NCI-H2171 (cell line): ENCODE measurements at regions not wholly inside any gene's neighbourhood (a gene's known extent, or its start where the extent isn't known, plus 50 kb on each side); places are given as distances from the start of the nearest gene placed in this dataset.
A peak's percentile ranks its signal among the peaks of the same experiment; 100 is the strongest.
"Not testable (repeated sequence)": the region's sequence is repeated elsewhere in the genome, so short reads cannot be mapped to it uniquely, and the experiment has no call there.

Experiments
- DNase-seq: peaks from one replicate; lab custom pipeline; 2025; lab: John Stamatoyannopoulos, UW

DNA sequence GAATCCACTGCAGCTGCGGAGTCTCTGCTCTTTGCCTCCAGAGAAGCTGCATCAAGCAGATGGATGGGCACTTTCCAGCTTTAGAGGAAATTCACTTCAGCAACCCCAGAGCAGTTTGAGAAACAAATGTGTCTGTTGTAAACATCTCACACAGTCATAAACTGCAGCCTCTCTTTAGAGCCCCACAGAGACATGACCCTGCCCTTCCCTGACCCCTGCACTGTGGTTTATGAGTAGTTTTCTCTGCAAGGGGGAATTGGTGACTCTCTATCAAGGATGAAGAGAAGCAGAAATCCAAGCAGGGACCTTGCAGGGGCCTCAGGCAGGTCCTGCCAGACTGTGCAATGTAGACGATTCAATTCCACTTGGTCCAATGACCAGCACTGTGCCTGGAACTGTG is 160.2 kb downstream of the SH2D4B start:
- DNase-seq = no peak

DNA sequence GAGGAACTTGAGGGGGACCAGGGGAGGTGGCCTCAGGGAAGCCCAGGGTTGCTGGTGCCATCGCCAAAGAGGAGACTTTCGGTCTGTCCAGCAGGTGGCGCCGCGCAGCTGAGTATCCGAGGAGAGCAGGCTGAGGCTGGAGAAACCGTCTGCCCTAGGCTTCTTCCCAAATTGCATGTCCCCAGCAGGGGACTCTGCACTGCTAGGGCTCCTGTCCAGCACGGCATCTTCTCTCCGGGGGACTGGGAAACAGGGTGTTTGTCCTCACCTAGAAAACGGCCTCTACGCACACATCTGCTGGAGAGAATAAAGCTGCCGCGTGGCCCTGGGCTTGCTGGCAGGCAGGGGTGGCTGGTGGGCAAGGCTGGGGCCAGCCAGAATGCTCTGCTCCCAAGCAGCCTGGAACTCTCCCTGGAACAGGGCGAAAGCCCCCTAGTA is 161.9 kb downstream of the SH2D4B start:
- peak; percentile 32 for DNase-seq

DNA sequence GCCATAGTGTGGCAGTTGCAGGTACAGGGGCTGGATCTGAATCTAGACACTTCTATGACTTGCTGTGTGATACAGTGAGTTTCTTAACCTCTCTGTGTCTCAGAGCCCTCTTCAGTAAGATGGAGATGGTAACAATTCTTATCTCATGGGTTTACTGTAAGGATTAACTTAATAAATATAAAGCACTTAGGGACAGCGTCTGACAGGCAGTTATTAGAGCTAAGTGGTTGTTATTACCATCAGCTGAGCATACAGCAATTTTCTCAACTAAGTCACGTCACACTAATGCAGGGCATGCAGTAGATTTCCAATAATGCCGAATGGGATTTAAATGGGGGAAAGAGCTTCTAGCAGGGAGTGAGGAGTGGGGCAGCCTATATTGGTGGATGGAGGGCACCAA is 162.6 kb downstream of the SH2D4B start:
- no peak for DNase-seq

DNA sequence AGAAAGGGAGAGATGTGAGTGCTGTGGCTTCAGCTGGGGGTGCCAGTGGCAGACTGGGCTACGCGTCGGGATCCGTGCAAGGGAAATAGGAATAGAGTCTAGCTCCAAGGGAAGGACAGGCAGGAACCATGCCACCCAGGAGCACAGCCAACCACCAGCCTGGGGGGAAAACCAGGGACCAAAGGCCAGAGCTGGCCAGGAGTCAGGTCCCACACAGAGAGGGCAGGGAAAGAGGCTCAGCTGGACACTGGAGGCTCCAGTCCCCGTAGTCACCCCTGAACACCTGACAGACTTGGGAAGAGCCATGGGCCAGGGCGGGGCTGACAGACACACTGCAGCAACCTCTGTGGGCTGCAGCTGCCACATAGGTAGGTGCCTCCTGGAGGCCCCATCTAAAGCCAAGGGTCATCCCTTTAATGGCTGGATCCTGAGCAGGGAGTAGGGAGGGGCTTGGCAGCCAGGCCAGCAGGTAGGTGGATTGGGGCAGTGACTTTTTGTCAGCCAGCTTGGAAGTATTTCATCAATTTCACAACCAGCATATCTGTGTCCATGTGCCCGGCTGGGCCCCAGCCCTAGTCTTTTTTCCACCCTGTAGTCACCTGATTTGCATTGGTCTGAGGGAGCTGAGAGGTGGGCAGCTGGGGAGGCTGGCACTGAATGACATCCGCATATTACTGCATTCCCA is 163.2 kb downstream of the SH2D4B start:
- no peak for DNase-seq

DNA sequence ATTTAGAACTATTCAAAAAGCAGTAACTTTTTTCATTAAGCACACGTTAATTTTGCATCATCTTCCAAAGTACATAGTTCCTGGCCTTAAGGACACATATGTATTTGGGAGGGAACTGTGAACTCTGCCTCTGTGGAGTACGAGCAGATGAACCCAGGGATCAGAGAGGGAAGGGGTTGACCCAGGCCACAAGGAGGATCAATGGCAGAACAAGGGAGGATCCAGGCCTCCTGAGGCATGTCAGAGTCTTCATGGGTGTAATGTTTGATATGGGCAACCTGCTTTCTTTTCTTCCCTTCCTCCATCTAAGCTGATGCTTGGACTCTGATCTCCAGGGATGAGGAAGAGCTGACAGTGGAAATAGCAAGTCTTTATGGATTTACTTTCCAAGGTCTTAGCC is 164.0 kb downstream of the SH2D4B start:
- DNase-seq = no peak

DNA sequence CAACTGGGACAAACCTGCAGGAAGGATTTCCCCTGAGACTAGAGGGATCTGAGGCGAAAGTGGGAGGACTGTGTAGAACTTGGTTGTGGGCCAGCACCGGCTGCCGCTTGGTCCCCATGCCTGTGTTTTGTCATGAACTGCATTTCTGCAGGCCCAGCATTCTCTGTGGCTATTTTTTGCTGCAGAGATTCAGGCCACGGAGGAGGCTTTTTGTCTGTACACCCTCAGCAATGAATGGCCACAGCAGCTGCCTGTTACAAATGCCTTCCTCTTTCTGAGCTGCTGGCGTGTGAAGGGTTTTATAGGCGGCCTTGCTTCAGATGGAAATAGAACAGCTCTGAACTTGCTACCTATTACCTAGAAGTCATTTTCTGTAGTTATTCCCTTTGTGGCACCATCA is 164.4 kb downstream of the SH2D4B start:
- no peak for DNase-seq

DNA sequence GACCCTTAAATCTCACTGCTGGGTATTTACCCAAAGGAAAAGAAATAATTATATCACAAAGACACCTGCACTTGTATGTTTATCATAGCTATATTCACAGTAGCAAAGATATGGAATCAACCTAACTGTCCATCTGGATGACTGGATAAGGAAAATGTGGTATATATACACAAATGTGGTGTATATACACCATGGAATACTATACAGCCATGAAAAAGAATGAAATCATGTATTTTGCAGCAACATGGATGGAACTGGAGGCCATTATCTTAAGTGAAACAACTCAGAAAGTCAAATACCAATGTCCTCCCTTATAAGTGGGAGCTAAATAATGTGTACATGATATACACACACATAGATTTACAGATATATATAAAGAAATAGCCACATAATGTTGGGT is 168.2 kb downstream of the SH2D4B start:
- no peak for DNase-seq

DNA sequence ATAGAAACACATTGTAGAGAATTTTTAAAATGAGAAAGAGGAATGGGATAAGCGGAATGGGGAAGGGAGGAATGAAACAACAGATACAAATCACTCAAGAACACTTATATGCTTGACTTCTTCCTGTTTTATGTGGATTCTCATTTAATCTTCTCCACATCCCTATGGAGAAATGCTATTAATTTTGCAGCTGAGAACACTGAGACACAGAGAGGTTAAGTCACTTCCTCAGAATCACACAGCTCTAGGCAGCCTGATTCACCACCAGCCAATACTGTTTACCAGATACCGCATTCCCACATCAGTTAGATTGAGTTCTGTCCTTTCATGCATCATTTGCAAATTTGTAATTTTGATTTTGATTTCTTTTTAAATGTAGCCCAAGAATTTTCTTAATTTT is 170.5 kb downstream of the SH2D4B start:
- DNase-seq = no peak

DNA sequence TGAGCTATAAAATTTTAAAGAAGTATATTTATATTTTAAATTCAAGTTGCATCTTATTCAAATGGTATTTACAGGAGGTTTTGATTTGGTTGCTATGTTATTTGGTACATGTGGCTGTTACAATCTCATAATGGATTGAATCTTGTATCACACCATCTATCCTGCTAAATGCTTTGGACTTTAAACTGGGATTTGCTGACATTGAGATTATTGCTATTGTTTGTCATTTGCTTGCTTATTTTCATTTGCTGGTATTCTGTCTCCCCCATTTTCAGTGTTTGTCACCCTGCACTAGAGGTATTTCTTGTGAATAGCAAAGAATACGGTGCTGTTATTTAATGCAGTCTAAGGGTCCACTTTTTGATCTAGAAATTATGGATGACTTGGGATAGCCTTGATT is 171.1 kb downstream of the SH2D4B start:
- DNase-seq = no peak

DNA sequence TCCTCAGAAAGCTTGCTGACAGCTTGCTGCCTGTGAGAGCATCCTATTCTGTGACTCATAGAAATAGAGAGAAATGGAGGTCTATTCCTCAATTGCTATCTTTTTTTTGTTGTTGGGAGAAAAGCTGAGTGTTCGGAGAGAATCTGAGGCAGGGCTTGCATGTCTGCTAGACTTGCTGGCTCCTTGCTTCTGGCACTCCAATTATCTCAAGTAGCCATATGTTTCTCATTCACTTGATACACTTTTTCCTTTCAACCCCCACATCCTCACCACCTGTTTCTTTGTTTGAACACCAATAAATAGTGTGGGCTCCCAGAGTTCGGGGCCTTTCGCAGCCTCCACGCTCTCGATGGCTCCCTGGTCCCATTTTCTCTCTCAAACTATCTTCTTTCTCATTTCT is 172.2 kb downstream of the SH2D4B start:
- peak; percentile 72 for DNase-seq

DNA sequence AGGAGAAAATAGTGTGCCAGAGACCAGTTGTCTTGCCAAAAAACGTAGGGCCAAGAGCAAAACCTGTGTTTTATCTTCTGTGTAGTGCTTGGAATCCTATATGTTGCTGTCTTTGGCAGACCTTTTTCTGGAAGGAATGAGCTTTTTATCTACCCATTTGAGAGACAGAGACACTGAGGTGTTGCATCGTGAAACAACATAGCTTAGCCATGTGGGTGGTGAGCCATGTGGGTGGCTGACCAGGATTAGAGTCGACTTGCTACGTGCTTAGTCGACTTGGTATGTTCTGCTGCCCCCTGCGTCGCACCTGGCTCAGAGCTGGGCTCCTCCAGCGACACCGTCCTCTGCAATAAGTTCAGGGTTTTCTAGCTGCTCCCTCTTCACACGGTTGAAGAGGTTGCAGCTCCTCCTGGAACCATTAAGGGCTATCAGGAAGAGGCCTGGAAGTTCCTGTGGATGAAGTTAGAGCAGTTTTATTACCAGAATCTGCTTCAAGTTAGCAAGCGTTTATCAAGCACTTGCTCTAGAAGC is 175.8 kb downstream of the SH2D4B start:
- DNase-seq = no peak

DNA sequence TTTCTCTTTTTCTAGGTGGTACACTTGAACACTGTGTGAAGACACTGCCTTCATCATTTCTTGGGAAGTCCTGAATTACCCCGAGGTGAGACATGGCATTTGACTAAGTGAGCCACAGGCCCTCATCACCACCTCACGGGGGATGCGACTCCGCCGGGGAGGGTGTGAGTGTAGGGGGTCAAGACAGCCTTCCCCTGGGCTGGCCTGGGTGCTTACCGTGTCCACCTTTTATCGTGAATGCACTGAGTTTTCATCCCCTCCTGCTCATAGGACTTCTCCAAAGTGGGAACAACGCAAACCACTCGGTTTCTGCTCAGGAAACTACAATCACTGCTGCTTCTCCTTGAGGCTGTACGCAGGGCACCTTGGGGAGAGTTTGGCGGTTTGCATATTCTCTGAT is 176.9 kb downstream of the SH2D4B start:
- DNase-seq = no peak

DNA sequence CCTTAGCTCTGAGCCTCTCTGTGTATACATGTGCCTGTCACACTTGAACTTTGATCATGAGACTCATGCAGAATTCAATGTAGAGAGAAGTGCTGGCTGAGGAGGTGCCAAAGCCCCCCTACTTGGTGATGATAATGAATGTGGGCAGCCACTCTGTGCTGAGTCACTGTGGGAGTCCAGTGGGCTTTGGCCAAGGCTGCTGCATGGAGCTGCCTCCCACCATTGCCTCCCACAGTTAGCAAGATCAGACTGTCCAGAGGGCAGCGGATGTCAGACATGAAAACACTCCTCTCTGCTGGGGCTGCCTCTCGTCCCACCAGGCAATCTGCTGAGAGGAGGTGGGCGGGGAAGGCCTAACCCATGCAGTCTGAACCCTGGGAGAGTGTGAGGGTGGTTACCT is 180.3 kb downstream of the SH2D4B start:
- DNase-seq = no peak

DNA sequence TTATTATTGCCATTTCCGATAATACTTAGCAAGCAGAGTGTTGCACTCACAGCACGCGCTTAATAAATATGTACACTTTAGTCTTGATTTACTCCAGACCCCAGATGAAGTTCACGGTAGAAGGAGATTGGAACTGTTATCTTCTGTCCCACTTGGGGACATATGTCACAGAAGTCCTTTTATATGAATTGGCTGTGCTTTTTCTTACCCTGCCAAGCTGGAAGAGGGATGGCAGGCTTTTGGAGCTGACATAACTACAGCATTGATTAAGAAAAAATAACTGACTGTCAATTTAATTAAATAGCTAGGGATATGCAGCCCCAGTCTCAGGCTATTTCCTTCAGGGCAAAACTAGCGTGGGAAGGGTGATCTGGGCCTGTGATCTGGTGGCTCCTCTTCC is 182.2 kb downstream of the SH2D4B start:
- DNase-seq = no peak

DNA sequence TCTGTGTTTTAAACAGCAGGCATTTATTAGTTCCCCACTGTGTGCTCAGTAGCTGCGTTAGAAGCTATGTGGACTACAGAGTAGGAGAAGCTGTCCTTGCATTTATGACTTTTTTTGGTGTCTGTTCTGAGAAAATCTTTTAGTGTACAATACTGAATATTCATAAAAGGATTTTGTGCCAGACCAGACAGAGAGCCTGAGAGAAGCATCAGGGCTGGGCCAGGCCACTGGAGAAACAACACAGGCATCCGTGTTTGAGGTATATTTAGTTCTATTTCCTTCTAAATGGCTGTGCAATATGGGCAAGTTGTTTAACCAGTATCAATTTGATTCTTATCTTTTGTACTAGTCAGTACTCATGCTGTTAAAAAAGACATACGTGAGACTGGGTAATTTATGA is 182.8 kb downstream of the SH2D4B start:
- no peak for DNase-seq

DNA sequence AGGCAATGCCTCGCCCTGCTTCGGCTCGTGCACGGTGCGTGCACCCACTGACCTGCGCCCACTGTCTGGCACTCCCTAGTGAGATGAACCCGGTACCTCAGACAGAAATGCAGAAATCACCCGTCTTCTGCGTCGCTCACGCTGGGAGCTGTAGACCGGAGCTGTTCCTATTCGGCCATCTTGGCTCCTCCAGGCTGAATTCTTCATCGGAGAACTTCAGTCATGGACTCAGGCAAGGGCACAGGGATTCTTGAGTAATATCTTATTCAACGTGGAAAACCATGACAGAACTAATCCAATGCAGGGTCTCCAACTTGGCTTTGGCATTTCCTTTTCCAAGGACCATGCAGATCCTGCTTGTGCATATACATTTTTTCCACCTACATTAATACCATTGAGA is 190.7 kb downstream of the SH2D4B start:
- DNase-seq = not testable (repeated sequence)

DNA sequence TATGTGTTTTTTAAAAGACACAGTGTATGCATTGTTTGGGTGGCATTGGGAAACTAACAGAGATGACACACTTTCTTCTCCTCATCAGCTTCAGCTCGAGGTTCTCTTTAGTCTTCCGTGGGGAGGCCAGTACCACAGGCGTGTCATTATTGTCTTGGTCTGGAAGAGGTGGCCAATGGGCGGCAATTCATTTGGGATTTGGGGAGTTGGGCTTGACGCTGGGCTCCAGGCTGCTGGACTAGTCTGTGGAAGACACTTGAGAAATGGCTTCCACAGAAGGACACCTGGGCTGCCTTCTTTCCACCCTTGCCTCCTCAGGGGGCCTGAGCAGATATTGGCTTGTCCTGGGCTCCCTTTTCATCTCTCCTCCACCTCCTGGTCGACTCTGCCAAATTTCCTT is 192.2 kb downstream of the SH2D4B start:
- DNase-seq = no peak

DNA sequence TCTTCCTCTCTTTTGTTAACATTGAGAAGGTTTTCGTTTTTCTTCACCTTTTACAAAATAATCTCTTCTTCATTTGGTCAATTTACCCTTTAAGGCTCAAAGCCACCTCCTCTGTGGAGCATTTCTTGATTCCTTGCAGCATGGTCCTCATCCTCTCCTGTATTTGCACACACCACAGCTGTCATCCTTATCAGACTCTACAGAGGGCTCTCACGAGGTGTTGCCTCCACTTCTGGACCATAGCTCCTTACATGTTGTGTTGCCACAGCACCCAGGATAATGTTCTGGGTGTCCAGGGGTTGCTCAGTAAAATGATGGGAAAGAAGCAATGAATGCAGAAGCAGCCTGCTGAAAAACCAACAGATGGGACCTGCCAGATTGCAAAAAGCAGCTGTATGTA is 192.8 kb downstream of the SH2D4B start:
- DNase-seq = no peak

DNA sequence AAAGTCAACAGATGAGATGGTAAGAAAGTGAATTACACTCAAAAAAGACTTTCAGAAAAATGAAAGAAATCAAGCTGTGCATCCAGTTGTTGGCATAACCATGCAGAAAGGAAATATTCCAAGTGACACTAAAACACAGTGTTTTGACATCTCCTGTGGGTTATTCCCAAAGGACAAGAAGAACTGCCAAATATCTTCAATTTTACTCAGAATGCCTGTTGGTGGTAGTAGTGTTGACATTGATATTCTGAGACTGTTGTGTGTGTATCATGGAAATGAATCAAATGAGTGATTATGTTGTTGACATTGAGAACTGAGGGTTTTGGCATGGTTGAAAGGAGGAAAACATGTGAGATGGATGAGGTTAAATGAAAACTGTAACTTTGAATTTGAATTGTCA is 196.9 kb downstream of the SH2D4B start:
- no peak for DNase-seq

DNA sequence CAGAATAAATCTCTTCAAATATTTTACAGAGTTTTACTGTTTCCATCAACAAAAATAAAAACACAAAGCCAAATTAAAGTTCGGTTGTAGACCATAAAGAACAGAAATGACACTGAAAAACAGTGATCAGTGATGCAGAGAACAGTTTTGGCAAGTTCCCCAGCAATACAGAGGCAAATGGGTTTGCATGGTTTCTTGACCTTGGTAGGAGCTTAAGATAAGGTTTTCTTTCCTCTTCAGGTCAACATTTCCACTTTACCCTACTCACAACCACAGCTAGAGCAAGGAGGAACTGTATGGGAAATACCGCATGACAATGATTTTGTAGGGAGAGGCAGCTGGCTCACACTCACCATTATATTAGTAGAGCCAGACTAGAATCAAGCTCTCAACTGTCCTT is 199.5 kb downstream of the SH2D4B start:
- DNase-seq = no peak

DNA sequence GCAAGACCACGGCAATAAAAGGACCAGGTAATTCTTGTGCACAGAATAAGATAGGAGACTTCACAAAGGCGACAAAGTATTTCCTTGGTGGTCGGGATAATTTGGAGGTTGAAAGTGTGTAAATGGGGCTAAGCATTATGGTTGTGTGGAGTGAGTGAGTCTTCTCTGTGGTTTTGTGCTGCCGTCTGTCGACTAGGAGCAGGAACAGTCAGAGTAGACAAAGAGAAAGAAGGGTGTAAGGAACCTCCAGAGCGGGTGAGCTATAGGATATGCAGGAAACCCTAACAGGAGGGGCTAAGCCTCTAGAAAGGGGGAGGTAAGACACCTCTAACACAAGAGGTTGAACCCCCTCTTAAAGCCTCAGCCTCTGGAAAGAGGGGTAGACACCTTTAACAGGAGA is 201.6 kb downstream of the SH2D4B start:
- DNase-seq = no peak

DNA sequence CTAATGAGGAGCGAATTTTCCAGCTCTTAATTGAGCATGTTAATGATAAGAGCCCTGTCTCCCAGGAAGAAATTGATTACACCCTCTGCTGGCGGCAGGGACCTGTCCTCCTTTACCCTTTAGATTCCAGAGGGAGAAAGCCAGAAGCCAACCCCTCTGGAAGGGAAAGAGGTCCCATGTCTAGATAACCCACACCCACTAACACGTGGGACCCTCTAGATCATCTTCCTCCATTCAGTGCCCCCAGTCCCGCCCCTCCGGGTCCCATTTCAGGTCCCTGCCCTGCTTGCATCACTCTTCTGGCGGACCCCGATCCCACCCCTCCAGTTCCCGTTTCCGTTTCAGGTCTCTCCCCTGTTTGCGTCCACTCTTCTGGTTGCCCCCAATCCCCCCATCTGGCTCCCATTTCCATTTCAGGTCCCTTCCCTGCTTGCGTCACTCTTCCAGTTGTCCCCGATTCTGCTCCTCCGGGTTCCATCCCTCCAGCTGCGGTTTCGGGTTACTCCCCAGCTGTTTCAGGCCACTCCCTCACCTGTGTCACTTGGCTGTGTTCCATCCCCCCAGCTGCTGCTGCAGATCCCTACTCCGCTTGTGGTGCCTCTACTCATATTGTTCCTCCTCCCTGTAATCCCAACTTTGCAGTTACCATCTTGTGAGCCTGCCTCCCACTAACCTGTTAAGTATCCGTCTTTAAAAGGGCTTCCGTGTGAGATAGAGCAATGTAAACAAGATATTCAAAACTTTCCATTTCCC is 202.4 kb downstream of the SH2D4B start:
- DNase-seq = peak; percentile 34

DNA sequence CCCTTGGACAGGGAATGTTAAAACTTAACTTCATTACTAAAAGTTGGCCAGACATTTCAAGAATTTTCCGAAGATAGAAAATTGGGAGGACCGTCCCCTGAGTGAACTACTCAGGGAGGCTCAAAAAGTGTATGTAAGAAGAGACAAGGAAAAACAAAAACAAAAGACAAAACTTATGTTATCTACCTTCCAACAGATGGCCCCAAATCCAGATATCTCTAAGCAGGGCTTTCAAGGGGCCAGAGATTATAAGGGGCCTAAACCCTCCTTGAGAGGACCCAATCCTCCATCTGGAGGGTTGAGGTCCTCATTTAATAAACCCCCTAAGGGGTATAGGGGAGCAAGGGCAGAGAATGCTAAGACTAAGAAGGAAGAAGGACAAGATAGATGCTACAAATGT is 203.6 kb downstream of the SH2D4B start:
- DNase-seq = no peak

DNA sequence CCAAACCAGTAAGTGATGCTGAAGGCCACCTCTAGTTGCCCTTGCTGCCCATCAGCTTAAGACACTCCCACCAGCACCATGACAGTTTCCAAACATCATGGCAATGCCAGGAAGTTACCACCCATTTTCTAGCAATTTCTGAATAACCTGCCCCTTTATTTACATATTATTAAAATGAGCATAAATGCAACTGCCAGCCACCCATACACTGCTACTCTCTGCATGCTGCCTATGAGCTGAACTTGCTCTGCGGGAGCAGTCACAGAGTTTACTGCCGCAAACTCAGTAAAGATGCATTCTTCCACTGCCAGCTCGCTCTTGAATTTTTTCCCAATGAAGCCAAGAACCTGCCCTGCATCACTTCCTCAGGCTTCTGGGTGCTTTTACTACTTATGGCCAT is 212.6 kb downstream of the SH2D4B start:
- DNase-seq = no peak
